ENCODE measurements at regions not wholly inside any gene's neighbourhood (a gene's known extent, or its start where the extent isn't known, plus 50 kb on each side); places are given as distances from the start of the nearest gene placed in this dataset.

DNA sequence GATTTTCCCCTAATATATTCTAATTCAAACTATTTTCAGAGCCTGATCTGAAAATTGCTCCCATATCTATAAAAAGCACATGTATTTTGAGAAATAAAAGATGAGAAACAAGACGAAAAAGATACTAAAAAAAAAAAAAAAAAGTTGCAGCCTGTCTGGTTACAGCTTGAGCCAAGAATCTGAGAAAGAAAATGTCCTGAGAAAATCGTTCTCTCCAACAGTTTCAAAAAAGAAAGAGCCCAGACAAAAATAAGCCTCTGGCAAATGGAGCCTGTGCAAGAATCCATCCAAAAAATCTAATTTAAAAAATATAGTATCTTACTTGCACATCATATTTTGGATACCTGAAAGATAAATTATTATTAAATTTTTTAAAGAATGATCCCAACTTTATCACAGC is 163.0 kb upstream of the TBL1X start:
- intact Hi-C loops (cut with micrococcal nuclease), result no loop called here
- H3K27ac Mint-ChIP-seq, result no peak overlapping the region

GRCh38 chrX:9302381-9302780 is 162.5 kb upstream of the TBL1X start:
- H3K36me3 ChIP-seq (replicated peaks in 1 of 2; ENCODE audit: control extremely low read depth in 1 of 2, control insufficient read depth in 1 of 2, extremely low read depth in 1 of 2, insufficient read depth in 2 of 2, low read length in 1 of 2), result no peaks in the 10 kb centered on the region
- no peaks in the 10 kb centered on the region for H3K79me2 ChIP-seq (ENCODE audit: control insufficient read depth, insufficient read depth, low read length)
- Mint-ChIP-seq H3K4me3 (no peak overlapping the region), H3K4me1 (peaks cover 8% of the 10 kb centered on the region), H3K27me3 (no peaks in the 10 kb centered on the region), H3K9me3 (ENCODE audit: insufficient read depth) (no peaks in the 10 kb centered on the region), H3K27ac (no peak overlapping the region)
- no peaks in the 10 kb centered on the region for H4K20me1 ChIP-seq (ENCODE audit: control insufficient read depth, insufficient read depth, low read length, poor library complexity, severe bottlenecking)
- H2AFZ ChIP-seq (ENCODE audit: insufficient read depth, low read depth, low read length, poor library complexity, severe bottlenecking), result no peak overlapping the region
- no peaks in the 10 kb centered on the region for H3K4me1 ChIP-seq (ENCODE audit: control insufficient read depth in 2 of 2, insufficient read depth in 2 of 2, low read length in 2 of 2)
- H3K27ac ChIP-seq (ENCODE audit: low read length in 2 of 2), result no peak overlapping the region
- no peaks in the 10 kb centered on the region for H3K9me3 ChIP-seq (ENCODE audit: control extremely low read depth in 1 of 3, control insufficient read depth in 2 of 3, insufficient read depth in 1 of 3, low read length in 2 of 3)
- H3K4me2 ChIP-seq (replicated peaks; ENCODE audit: low read depth, low read length, poor library complexity, severe bottlenecking), result no peak overlapping the region
- no CpG with 5 or more reads among the region's 4 CpGs for WGBS (ENCODE audit: insufficient coverage)
- ATAC-seq (ENCODE audit: low read depth), result no peak
- POLR2A ChIA-PET, result no interaction called here
- no peak for DNase-seq
- intact Hi-C loops (cut with micrococcal nuclease), result no loop called here
- H3K4me3 ChIP-seq (ENCODE audit: control extremely low read depth in 1 of 5, extremely low read depth in 1 of 5, insufficient read depth in 1 of 5, low read depth in 2 of 5, low read length in 4 of 5), result no peak overlapping the region
- no peak overlapping the region for H3K9ac ChIP-seq (ENCODE audit: low read length)
- no peaks in the 10 kb centered on the region for H3K27me3 ChIP-seq (replicated peaks in 1 of 4; ENCODE audit: control extremely low read depth in 1 of 4, control insufficient read depth in 3 of 4, insufficient read depth in 4 of 4, low read length in 3 of 4)
- CTCF ChIA-PET, result no interaction called here
- TF ChIP-seq EZH2 (IDR thresholded peaks at IDR 0.05; ENCODE audit: borderline replicate concordance, insufficient read depth, low read depth, low read length, poor library complexity, severe bottlenecking), result no peak
- TF ChIP-seq, protein P1, sequence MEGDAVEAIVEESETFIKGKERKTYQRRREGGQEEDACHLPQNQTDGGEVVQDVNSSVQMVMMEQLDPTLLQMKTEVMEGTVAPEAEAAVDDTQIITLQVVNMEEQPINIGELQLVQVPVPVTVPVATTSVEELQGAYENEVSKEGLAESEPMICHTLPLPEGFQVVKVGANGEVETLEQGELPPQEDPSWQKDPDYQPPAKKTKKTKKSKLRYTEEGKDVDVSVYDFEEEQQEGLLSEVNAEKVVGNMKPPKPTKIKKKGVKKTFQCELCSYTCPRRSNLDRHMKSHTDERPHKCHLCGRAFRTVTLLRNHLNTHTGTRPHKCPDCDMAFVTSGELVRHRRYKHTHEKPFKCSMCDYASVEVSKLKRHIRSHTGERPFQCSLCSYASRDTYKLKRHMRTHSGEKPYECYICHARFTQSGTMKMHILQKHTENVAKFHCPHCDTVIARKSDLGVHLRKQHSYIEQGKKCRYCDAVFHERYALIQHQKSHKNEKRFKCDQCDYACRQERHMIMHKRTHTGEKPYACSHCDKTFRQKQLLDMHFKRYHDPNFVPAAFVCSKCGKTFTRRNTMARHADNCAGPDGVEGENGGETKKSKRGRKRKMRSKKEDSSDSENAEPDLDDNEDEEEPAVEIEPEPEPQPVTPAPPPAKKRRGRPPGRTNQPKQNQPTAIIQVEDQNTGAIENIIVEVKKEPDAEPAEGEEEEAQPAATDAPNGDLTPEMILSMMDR (IDR thresholded peaks at IDR 0.05), result no peak

More for the DNA sequence above, 163.0 kb upstream of the TBL1X start:
- WGBS (ENCODE audit: insufficient coverage), result no CpG with 5 or more reads among the region's 2 CpGs
- Mint-ChIP-seq H3K9me3 (ENCODE audit: insufficient read depth) (no peaks in the 10 kb centered on the region), H3K27me3 (no peaks in the 10 kb centered on the region), H3K4me1 (peaks cover 8% of the 10 kb centered on the region), H3K4me3 (no peak overlapping the region)
- H3K9ac ChIP-seq (ENCODE audit: low read length), result no peak overlapping the region
- H3K27ac ChIP-seq (ENCODE audit: low read length in 2 of 2), result no peak overlapping the region
- H3K4me2 ChIP-seq (replicated peaks; ENCODE audit: low read depth, low read length, poor library complexity, severe bottlenecking), result no peak overlapping the region
- H3K36me3 ChIP-seq (replicated peaks in 1 of 2; ENCODE audit: control extremely low read depth in 1 of 2, control insufficient read depth in 1 of 2, extremely low read depth in 1 of 2, insufficient read depth in 2 of 2, low read length in 1 of 2), result no peaks in the 10 kb centered on the region
- no peaks in the 10 kb centered on the region for H3K27me3 ChIP-seq (replicated peaks in 1 of 4; ENCODE audit: control extremely low read depth in 1 of 4, control insufficient read depth in 3 of 4, insufficient read depth in 4 of 4, low read length in 3 of 4)
- no peak for DNase-seq
- ATAC-seq (ENCODE audit: low read depth), result no peak
- TF ChIP-seq, protein P1 (IDR thresholded peaks at IDR 0.05), result no peak
- TF ChIP-seq EZH2 (IDR thresholded peaks at IDR 0.05; ENCODE audit: borderline replicate concordance, insufficient read depth, low read depth, low read length, poor library complexity, severe bottlenecking), result no peak
- no peaks in the 10 kb centered on the region for H3K79me2 ChIP-seq (ENCODE audit: control insufficient read depth, insufficient read depth, low read length)
- H3K4me3 ChIP-seq (ENCODE audit: control extremely low read depth in 1 of 5, extremely low read depth in 1 of 5, insufficient read depth in 1 of 5, low read depth in 2 of 5, low read length in 4 of 5), result no peak overlapping the region
- H3K9me3 ChIP-seq (ENCODE audit: control extremely low read depth in 1 of 3, control insufficient read depth in 2 of 3, insufficient read depth in 1 of 3, low read length in 2 of 3), result no peaks in the 10 kb centered on the region
- ChIA-PET CTCF (no interaction called here), POLR2A (no interaction called here)
- H4K20me1 ChIP-seq (ENCODE audit: control insufficient read depth, insufficient read depth, low read length, poor library complexity, severe bottlenecking), result no peaks in the 10 kb centered on the region
- no peak overlapping the region for H2AFZ ChIP-seq (ENCODE audit: insufficient read depth, low read depth, low read length, poor library complexity, severe bottlenecking)
- H3K4me1 ChIP-seq (ENCODE audit: control insufficient read depth in 2 of 2, insufficient read depth in 2 of 2, low read length in 2 of 2), result no peaks in the 10 kb centered on the region

Data from B cell (primary cell).